Superior temporal gyrus (tissue), 1 donor: ENCODE measurements at regions not wholly inside any gene's neighbourhood (a gene's known extent, or its start where the extent isn't known, plus 50 kb on each side); places are given as distances from the start of the nearest gene placed in this dataset.

Experiments used
- DNase-seq: peaks from one replicate; pipeline ENCODE4 v3.0.0-alpha.2; 2016; ENCODE audit errors: extremely low spot score

DNA sequence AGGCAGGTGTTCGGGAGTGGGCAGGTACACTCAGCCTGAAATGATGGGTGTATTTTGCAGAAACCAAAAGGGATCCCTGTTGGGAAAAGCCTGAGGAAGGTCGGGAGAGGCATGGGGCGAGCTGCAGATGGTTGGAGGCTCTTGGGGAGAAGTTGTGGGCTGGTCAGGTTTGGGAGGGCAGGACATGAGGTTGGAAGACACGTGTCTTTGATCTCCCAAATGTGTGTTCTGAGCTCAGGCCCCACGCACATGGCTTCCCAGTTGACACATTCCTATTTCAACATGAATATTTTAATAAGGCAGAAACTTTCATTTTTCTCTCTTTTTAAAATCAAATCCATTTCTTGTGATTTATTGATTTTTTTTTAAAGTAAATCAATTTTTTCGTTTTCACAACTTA is 1003.3 kb downstream of the TBC1D22A start:
- no peak for DNase-seq

DNA sequence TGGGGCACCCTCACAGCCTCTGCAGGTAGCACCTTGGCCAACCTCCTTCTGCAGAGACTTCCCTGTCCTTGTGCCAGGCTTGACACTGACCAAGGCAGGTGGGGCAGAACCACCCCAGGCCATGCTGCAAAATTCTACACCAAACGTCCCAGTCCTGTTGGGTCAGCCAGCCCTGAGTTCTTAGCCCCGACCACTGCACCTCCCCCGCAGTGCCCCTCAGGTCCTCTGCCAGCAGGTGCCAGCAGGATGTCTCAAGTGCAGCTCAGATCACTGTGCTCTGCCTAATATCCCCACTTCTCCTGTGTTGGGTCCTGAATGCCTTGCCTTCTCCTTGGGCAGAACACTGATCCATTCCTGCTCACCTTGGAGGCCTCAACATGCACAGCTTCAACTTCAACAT is 999.7 kb downstream of the TBC1D22A start:
- DNase-seq, result no peak

DNA sequence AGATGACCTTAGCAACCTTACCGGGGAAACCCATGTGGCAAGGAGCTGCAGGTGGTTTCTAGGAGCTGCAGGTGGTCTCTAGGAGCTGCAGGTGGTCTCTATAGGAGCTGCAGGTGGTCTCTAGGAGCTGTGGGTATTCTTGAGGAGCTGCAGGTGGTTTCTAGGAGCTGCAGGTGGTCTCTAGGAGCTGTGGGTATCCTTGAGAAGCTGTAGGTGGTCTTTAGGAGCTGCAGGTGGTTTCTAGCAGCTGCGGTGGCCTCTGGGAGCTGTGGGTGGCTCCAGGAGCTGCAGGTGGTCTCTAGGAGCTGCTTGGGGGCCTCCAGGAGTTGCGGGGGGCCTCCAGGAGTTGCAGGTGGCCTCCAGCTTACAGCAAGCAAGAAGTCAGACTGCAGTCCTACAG is 997.5 kb downstream of the TBC1D22A start:
- DNase-seq, result no peak

DNA sequence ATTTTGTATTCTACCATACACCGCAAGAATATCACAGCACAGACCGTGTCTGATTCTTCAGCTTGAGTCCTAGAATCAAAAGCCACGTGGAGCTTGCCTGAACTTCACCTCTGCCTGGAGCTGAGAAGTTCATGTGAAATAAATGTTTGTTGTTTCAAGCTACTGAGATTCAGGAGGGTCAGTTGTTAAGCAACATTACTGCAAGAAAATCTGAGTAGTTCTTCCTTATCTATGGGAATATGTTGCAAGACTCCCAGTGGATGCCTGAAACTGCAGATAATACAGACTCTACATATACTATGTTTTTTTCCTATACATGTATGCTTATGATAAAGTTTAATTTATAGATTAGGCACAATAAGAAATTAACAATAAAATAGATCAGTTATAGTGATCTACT is 995.3 kb downstream of the TBC1D22A start:
- DNase-seq, result no peak

DNA sequence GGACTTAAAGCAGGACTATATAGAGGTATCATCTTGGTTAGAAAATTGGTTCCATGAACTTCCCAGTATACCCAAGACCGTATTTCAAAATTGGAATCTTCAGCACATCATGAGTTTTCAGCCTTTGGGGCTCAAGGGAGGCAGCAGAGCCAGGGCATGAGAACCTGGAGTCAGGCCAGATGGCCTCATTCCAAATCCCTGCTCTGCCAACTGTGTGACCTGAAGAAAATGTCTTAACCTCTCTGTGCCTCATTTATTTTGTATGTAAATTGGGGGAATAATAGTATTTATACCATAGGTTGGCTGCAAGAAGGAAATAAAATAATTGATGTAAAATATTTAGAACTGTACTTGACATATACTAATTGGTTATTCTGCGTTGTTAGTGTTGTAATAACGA is 987.6 kb downstream of the TBC1D22A start:
- no peak for DNase-seq

DNA sequence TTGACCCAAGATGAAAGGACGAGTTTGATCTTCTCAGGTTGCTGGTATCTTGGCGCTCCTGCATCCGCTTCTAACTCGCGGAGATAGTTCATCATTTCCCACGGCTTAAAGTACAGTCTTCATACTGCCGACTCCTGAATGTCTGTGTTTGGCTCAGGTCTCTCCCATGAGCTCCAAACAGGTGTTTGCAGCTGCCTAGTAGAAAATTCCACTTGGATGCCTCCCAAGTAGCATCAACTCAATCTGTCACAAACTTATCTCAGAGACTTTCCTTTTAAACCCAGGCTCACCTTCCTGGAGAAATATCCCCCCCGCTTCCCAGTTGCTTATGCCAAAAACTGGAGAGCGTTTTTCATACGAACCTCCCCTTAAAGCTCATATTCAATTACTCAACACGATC is 986.5 kb downstream of the TBC1D22A start:
- no peak for DNase-seq

DNA sequence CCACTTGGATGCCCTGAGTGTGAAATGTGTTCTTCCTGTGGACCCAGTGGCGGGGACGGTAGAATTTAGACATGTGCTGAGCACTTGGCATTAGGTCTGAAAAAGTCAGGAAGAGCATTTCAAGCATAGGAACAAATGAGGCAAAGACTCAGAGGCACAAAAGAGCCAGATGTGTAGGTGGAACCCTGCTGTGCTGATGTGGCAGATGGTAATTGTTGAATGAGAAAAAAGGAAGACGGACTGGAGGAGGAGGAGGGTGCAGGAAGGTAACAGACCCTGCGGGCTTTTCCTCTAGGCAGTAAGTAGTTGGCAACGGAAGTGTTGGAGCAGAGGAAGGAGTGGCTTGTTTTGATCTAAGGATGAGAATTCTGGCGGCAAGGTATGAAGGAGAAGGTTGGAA is 985.8 kb downstream of the TBC1D22A start:
- DNase-seq, result no peak

DNA sequence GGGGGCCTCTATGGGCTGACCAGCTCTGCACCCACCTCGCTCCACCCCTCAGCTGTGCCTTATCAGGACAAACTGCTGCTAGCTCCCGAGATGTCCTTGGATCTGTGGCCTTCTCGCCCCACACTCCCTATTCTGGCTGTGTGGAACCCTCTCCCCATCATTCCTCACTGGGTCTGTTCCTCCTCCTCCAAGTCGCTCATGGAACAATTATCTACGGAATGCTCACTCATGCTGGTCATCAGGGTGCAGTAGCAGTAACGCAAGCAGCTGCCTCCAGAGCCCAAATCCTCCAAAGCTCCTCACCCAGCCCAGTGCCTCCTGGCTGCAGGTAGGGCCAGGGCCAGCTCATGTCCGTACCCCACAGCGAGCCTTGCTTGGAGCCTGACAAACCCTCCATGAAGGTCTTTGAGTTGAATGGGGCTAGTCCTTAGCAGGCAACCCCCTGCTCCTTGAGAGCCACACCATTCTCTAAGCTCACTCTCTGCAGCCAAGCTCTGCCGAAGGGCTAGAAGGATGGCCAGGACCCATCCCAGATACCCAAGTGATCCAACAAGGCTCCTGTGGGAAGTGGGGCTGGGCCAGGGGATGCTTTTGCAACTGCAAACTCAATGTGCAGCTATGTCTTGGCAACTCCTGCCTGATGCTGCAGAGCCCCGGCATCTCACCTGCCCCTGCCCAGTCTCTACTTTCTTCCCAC is 977.8 kb downstream of the TBC1D22A start:
- DNase-seq, result no peak

DNA sequence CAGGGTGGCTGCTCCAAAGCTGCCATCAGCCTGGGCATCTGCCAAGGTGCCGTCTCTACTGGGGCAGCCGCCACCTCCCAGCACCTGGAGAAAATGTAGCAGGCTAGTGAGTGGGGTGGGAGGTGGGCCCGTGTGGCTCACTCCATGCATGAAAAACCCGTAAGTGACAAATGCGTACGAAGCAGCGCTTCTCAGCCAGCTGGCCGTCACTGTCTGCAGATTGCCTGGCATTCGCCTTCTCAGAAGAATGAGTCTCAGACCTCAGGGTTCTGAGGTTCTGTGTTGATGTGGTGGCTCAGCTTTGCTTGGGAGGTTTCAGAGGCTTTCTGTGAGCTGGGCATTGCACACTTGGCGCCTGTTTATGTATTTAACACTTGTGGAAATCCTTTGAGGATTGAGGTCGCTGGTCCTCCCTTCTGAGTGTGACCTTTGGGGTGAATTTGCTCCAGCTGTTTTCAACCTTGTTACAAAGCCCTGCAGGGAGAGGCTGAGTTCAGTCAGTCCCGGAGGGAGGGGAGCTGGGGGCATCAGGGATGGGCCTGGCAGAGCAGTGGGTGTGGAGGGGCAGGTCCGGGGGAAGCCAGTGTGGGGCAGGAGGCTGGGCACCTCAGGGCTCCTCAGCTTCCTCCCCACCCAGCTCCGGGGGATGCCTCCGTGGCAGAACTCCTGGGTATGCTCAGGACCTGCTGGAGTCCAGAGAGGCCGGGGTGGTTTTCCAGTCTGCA is 977.0 kb downstream of the TBC1D22A start:
- DNase-seq, result no peak

DNA sequence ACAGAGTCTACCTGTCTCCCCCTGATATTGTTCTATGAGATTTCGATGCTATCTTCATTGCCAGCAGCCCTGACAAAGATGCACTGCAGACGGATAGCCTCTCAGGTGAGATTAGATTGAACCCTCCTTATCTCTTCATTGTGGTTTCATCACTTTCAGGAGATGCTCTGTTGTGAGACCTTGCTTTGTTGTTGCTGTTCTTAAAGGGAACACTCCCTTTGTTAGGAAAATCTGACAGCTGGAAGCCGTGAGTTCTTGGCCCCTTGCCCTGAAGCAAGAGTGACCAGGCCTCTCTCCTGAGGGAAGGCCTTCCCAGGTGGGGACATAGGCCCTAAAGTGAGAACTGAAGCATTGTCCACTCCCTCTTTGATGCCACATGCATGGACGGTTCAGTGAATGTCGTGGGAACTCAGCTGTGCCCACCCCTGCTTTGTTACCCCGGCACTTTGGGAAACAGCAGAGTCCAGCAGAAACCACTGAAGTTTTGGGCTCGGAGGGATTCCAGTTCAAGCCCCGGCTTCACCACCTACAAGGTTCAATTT is 976.1 kb downstream of the TBC1D22A start:
- no peak for DNase-seq

DNA sequence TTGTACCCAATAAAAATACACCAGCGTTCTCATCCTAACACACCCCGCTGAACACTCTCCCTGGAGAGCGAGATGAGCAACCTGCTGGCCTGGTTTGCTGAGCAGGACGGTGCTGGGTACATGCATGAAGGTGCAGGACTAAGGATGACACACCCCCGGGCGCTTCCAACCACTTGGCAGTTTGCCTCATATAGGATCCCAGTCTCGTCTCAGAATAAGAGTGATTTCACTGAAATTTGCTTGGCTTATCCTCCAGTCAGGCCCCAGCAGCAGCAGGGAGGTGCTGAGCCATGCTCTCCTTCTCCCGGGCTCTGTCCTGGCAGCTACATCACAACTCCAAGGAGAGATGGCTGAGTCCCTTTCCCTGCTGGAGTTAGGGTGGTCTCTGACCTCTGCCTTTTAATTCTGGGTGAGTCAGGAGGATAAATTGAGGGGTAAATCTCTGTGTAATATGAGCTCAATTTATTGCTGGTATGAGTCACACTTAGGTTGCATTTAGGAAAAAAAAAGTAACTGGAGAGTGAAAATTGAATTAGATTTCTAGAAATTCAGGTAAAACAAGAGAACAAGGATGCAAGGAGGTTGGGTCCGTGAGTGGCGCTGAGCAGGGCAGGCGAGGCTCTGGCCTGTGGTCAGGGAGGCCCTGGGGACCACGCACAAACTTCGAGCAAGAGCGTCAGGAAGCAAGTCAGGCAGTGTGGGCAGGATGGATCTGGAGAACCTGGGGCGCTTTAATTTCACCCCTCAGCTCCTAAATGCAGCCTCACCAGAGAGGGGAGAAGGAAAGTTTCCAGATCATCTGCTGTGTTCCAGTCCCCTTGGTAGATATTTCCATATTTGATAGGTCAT is 974.0 kb downstream of the TBC1D22A start:
- no peak for DNase-seq

DNA sequence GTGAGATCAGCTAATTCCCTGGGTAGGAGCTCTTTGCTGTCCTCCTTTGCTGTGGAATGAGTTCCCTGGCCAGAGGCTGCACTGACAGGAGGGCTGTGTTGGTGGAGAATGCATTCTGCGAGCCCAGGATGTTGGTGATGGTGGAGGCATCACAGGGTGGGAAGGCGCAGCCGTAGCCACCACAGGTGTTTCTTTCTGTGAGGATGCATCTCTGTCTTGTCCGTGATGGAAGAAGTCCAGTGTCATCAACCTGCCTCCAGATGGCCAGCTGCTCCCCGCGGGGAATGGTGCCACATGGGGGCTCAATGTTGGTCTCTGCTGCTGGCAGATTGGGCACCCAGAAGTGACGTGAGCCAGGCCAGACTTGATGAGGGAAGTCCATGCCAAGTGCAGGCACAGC is 972.1 kb downstream of the TBC1D22A start:
- no peak for DNase-seq

DNA sequence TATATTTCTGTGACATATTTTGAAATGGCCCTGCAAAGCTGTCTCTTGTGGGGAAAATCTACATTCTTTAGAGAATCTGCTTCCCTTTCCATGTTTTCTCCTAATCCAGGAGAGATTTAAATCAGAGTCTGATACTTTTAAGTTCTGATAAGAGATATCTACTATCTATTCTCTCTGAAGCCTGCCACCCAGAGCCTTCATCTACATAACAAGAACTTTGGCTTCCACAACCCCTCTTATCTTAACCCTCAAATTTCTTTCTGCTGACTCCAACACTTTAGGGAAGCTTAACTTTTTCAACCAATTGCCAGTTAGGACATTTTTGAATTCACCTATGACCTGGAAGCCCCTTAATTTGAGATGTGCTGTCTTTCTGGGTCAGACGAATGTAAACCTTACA is 965.2 kb downstream of the TBC1D22A start:
- no peak for DNase-seq

DNA sequence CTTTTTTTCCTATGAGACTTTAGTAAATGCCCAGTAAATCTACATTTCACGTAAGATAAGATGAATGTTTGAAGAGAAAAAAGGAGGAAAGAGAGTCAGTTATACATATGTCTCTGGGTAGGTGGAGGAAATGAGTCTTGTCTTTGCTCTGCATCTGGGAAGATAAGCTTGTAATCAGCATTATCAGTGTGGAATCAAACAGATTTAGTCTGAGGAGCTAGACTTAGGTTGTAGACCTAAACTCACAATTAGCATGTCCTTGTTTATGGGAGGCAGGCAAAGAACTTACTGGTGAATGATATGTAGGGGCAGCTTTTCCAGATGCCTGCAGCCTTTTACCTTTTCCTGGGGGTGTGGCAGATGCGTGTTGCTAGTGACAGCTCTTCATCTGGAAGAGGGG is 962.3 kb downstream of the TBC1D22A start:
- no peak for DNase-seq

DNA sequence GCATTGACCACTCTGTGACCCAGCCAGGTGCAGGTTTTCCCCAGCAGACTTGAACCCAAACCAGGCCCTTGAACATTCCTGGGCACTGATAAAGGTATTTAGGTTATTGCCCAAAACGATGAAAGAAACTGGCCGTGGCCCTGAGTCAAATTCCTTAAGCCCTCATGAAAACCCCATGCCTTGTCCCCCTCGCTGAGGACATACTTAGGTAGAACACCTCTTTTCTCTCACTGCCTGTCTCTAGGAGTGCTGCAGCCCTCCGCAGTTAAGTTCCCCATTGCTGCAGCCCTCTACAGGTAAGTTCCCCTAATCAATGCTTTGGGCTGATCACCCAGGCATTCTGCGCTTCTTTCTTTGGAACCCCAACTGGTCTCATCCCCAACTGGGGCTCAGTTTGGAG is 961.6 kb downstream of the TBC1D22A start:
- DNase-seq, result no peak

DNA sequence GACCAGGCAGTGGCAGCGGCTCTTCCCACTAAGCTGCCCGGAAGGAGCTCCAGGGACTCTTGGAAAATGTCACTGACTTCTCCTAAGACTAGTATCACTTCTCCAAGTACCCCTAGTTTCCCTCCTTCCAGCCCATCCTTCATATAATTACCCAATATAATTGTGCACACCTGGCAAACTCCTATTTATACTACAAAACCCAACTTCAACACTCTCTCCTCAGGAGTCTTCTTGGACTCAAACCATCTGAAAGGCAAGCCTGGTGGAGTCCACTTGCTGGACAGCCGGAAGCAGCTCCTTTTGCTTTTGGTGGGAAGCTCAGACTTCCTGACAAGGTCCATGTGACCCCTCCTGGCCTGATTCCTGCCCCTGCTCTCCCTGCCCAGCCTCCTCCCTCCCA is 955.9 kb downstream of the TBC1D22A start:
- no peak for DNase-seq

DNA sequence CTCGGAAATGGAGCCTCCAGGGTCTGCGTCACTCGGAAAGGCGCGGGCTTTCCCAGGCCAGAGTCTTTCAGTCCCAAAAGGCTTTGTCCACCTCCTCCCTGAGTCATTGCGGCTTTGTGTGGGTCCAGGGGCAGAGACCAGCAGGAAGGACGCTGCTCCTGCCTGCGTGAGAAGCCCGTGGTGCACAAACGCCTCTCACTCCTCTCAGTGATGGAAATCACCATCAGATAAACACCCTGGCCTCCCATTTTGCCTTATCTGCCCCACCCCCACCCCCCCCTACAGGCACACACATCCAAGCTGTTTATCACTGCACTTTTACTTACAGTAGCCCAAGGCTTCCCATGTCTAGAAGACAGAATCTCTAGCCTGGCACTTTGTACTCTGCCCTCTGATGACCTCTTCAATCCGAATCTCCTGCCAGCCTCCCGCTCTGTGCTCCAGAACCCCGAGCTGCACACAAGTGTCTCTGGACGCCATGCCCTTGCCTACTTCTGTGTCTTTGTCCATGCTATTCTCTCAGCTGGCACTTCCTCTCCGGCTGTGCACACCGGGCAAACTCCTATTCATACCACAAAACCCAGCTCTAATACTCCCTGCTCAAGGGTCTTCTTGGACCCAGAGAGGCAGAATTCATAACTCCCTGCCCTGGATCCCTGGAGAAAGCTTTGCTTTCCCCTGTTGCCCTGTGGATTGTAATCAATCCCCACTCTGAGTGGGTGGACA is 954.6 kb downstream of the TBC1D22A start:
- no peak for DNase-seq

DNA sequence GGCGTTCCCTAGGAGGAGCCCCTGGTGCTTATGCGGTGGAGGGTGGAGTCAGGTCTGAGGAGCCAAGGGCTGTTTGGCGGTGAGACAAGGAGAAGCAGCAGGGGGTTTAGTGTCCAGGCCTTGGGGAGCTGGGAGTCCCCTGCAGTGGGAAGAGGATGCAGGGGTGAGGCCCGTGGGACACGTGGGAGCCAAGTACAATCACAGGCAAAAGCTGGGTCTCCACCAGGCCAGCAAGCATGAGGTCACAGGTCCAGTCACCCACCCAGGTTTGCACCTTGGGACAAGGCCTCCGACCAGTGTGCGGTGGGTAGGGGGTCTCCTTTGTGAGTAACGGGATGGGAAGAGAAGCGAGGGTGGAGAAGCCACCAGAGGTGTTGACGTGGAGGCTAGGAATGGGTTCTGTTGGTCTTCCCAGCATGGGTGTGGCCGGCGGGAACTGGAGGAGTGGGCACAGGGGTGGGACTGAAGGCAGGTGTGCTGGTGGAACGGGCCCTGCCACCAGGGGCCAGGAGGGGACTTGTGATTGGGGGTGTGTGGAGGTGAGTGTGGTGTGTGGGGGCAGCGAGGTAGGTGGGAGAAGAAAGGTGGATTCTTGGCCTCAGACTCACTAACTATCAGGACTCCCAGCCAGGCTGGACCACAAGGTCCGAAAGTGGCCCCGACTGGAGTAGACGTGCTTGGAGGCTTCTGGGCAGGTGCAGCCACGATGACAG is 953.6 kb downstream of the TBC1D22A start:
- DNase-seq, result no peak

DNA sequence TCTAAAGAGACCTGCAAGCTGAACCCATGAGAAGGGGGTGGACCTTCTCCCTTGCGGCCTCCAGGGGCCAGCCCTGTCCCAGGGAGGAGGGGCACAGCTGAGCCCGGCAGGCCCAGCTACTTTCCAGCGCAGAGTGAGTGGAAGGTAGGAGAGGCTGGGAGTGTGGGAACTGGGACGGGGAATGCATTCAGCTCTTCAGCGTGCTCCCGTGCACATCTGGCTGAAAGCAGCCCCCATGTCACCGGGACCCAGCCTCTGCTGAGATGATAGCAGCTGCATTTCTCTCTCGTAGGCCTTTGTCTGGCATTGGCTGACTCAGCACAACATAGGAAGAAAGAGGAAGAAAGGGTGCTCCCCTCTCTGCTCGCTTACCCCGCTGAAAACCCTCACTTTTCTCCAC is 951.5 kb downstream of the TBC1D22A start:
- no peak for DNase-seq

DNA sequence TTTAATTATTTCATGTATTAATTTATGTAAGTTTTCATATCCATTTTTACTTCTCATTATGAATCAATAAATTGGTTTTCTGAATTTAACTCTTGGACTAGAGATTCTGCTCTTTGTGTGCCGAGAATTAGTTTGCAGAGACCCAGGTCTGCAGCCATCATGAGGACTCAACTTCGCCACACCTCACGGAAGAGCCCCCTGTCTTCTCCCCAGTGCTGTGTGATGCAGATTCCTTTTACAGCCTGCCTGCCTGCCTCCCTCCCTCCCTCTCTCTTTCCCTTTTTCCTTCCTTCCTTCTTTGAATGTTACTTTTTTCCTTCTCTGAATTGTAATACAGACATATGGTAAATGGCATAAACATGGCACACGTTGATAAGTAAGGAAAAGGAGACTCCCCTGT is 947.7 kb downstream of the TBC1D22A start:
- DNase-seq, result no peak

DNA sequence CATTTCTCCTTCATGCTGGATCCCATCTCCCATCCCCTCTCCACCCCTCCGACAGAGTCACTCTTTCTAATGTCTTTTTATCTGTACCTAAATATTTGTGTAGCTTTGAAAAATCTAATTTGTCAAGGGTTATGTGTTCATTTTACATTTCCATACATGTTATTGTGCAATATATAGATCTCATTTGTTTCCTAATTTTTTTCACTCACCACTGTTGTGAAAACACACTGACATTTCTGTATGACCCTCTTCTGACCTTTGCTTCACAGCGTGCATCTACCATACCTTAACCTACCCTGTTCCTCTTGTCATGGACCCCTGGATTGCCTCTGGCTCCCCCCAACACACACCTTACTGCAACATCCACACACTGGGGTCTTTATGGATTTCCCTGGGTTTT is 942.9 kb downstream of the TBC1D22A start:
- no peak for DNase-seq
